GM20000 (cell line): ENCODE measurements at regions not wholly inside any gene's neighbourhood (a gene's known extent, or its start where the extent isn't known, plus 50 kb on each side); places are given as distances from the start of the nearest gene placed in this dataset.

ENCODE experiments used
- DNase-seq: peaks from one replicate; pipeline ENCODE4 v3.0.0; 2012; ENCODE audit warnings: low spot score
- CTCF ChIP-seq: IDR thresholded peaks from 2 replicates; pipeline ENCODE4 v1.5.1; 2012; ENCODE audit warnings: mild to moderate bottlenecking, control low read depth; ENCODE audit errors: extremely low read depth, missing control alignments

- no peak for TF ChIP-seq CTCF
- DNase-seq, result no peak
Observed at GRCh38 chrX:10047631-10048030, 80.5 kb downstream of the CLDN34 start.

GRCh38 chrX:10048076-10048475 lies 80.9 kb downstream of the CLDN34 start:
- TF ChIP-seq CTCF, result no peak
- no peak for DNase-seq

- no peak for TF ChIP-seq CTCF
- no peak for DNase-seq
Observed at GRCh38 chrX:10048707-10049106, 81.5 kb downstream of the CLDN34 start.

GRCh38 chrX:10049236-10049635 lies 82.1 kb downstream of the CLDN34 start:
- DNase-seq, result no peak
- no peak for TF ChIP-seq CTCF

- no peak for DNase-seq
Observed at GRCh38 chrX:10050481-10050880, 83.3 kb downstream of the CLDN34 start.

GRCh38 chrX:10051866-10052480 lies 84.8 kb downstream of the CLDN34 start:
- no peak for DNase-seq
- TF ChIP-seq CTCF, result no peak

More at GRCh38 chrX:10050481-10050880, 83.3 kb downstream of the CLDN34 start:
- no peak for TF ChIP-seq CTCF

GRCh38 chrX:10052906-10053625 lies 85.9 kb downstream of the CLDN34 start:
- no peak for DNase-seq
- no peak for TF ChIP-seq CTCF
